SU-DHL-6 (cell line): ENCODE measurements at regions not wholly inside any gene's neighbourhood (a gene's known extent, or its start where the extent isn't known, plus 50 kb on each side); places are given as distances from the start of the nearest gene placed in this dataset.

Experiments
- EZH2phosphoT487 ChIP-seq: fragments of 200-600 bp; sonication (generic), shearing (Covaris generic); conservative IDR thresholded peaks from 2 replicates; pipeline ENCODE4 v1.6.1; 2018; ENCODE audit warnings: mild to moderate bottlenecking, antibody characterized with exemption, low read length, moderate library complexity, mixed read lengths
- TF ChIP-seq, protein P1 (sequence below): fragments of 200-600 bp; sonication (generic); IDR thresholded peaks from one replicate; pipeline ENCODE4 v1.5.1; 2017; ENCODE audit warnings: antibody characterized with exemption, mild to moderate bottlenecking, low read length, moderate library complexity; ENCODE audit not compliant: insufficient read depth, poor library complexity, severe bottlenecking

DNA sequence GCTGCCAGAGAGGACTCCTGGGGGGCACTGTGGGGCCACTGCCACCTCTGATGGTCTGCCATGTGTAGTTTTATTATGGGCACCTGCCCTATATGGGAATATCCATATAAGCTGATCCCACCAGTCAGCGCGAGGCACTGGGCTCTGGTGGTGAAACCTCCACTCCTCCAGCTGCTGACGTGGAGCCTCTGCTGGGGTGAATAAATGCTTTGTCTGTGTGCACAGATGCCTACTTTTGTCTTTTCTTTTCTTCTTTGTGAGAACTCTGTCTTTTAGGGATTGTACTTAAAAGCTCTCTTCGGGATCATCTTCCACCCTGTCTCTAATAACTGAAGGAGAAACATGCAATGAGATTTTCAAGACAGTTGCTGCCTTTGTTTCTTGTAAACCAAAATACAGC, 68.9 kb upstream of the NCK2 start:
- TF ChIP-seq, protein P1, sequence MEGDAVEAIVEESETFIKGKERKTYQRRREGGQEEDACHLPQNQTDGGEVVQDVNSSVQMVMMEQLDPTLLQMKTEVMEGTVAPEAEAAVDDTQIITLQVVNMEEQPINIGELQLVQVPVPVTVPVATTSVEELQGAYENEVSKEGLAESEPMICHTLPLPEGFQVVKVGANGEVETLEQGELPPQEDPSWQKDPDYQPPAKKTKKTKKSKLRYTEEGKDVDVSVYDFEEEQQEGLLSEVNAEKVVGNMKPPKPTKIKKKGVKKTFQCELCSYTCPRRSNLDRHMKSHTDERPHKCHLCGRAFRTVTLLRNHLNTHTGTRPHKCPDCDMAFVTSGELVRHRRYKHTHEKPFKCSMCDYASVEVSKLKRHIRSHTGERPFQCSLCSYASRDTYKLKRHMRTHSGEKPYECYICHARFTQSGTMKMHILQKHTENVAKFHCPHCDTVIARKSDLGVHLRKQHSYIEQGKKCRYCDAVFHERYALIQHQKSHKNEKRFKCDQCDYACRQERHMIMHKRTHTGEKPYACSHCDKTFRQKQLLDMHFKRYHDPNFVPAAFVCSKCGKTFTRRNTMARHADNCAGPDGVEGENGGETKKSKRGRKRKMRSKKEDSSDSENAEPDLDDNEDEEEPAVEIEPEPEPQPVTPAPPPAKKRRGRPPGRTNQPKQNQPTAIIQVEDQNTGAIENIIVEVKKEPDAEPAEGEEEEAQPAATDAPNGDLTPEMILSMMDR = no peak
- TF ChIP-seq EZH2phosphoT487 = no peak
